Activated CD4-positive, alpha-beta T cell treated with anti-CD3 and anti-CD28 coated beads for 24 hours (primary cell): ENCODE measurements at regions not wholly inside any gene's neighbourhood (a gene's known extent, or its start where the extent isn't known, plus 50 kb on each side); places are given as distances from the start of the nearest gene placed in this dataset.
"Not testable (repeated sequence)": the region's sequence is repeated elsewhere in the genome, so short reads cannot be mapped to it uniquely, and the experiment has no call there.

Source experiments
- DNase-seq, 2 donors: peaks; one replicate each; pipeline ENCODE4 v3.0.0-alpha.2; 2020; ENCODE audit warnings: low read depth in 2 of 2

- DNase-seq: no peak
Observed at GRCh38 chr5:87138091-87138805, 129.4 kb upstream of the RASA1 start.

- no peak for DNase-seq
Observed at GRCh38 chr5:87139795-87140194, 127.9 kb upstream of the RASA1 start.

GRCh38 chr5:87141544-87141943 lies 126.1 kb upstream of the RASA1 start:
- DNase-seq: no peak

- DNase-seq: not testable (repeated sequence)
Observed at GRCh38 chr5:87145853-87146252, 121.8 kb upstream of the RASA1 start.

GRCh38 chr5:87147441-87147840 lies 120.2 kb upstream of the RASA1 start:
- DNase-seq: no peak

- DNase-seq: no peak
Observed at GRCh38 chr5:87150630-87151029, 117.1 kb upstream of the RASA1 start.

- DNase-seq: no peak
Observed at GRCh38 chr5:87151547-87151946, 116.1 kb upstream of the RASA1 start.

GRCh38 chr5:87152886-87153285 lies 114.8 kb upstream of the RASA1 start:
- no peak for DNase-seq

- no peak for DNase-seq
Observed at GRCh38 chr5:87154191-87154590, 113.5 kb upstream of the RASA1 start.

- no peak for DNase-seq
Observed at GRCh38 chr5:87155106-87155505, 112.6 kb upstream of the RASA1 start.

- no peak for DNase-seq
Observed at GRCh38 chr5:87156631-87157030, 111.1 kb upstream of the RASA1 start.

- DNase-seq: no peak
Observed at GRCh38 chr5:87164409-87164808, 103.3 kb upstream of the RASA1 start.

GRCh38 chr5:87169300-87169991 lies 98.2 kb upstream of the RASA1 start:
- no peak for DNase-seq

GRCh38 chr5:87170799-87171198 lies 96.9 kb upstream of the RASA1 start:
- DNase-seq: no peak

GRCh38 chr5:87182649-87183048 lies 85.0 kb upstream of the RASA1 start:
- DNase-seq: no peak

GRCh38 chr5:87183896-87184295 lies 83.8 kb upstream of the RASA1 start:
- no peak for DNase-seq

GRCh38 chr5:87184605-87185004 lies 83.1 kb upstream of the RASA1 start:
- DNase-seq: no peak

- no peak for DNase-seq
Observed at GRCh38 chr5:87185838-87186237, 81.8 kb upstream of the RASA1 start.

- DNase-seq: no peak
Observed at GRCh38 chr5:87188391-87188790, 79.3 kb upstream of the RASA1 start.

- DNase-seq: no peak
Observed at GRCh38 chr5:87190041-87190440, 77.6 kb upstream of the RASA1 start.

- DNase-seq: no peak
Observed at GRCh38 chr5:87190687-87191086, 77.0 kb upstream of the RASA1 start.

GRCh38 chr5:87191645-87192044 lies 76.0 kb upstream of the RASA1 start:
- no peak for DNase-seq

- DNase-seq: no peak
Observed at GRCh38 chr5:87195104-87195591, 72.5 kb upstream of the RASA1 start.
